Heart right ventricle (tissue), 16 donors: ENCODE measurements at regions not wholly inside any gene's neighbourhood (a gene's known extent, or its start where the extent isn't known, plus 50 kb on each side); places are given as distances from the start of the nearest gene placed in this dataset.

Source experiments
- ATAC-seq, 8 donors: fragments of 200-7000 bp; cut with Tn5 transposase; one replicate each; pipeline ENCODE4 v1.9.1; 2020; ENCODE audit warnings: mild to moderate bottlenecking in 8 of 8, moderate library complexity in 8 of 8, moderate number of reproducible peaks in 1 of 8
- DNase-seq, 2 donors: peaks; one replicate each; pipeline ENCODE4 v3.0.0-alpha.2; 2020
- H3K27ac ChIP-seq, 10 donors: fragments of 200-600 bp; sonication (generic) in 2 of 10; one replicate each; pipeline versions ENCODE4 v1.5.0 to v1.8.0; 2020 to 2022; ENCODE audit warnings: mild to moderate bottlenecking in 3 of 10
- H3K27me3 ChIP-seq, 7 donors: fragments of 200-600 bp; one replicate each; pipeline ENCODE4 v1.8.0; 2021 to 2022; ENCODE audit warnings: mild to moderate bottlenecking in 2 of 7
- H3K36me3 ChIP-seq, 9 donors: fragments of 200-600 bp; sonication (generic) in 1 of 9; one replicate each; pipeline versions ENCODE4 v1.5.0 to v1.8.0; 2020 to 2022; ENCODE audit warnings: mild to moderate bottlenecking in 2 of 9
- H3K4me1 ChIP-seq, 9 donors: fragments of 200-600 bp; sonication (generic) in 1 of 9; one replicate each; pipeline versions ENCODE4 v1.5.0 to v1.8.0; 2020 to 2022; ENCODE audit warnings: mild to moderate bottlenecking in 4 of 9
- H3K4me3 ChIP-seq, 10 donors: fragments of 200-600 bp; sonication (generic) in 2 of 10; one replicate each; pipeline versions ENCODE4 v1.5.0 to v1.8.0; 2020 to 2022; ENCODE audit warnings: mild to moderate bottlenecking in 7 of 10, moderate library complexity in 2 of 10
- H3K9me3 ChIP-seq, 11 donors: fragments of 200-600 bp in 10 of 11; sonication (generic) in 2 of 11; one replicate each; pipeline versions ENCODE4 v1.5.0 to v1.8.0; 2013 to 2022; ENCODE audit warnings: mild to moderate bottlenecking in 2 of 11, control low read depth in 1 of 11, moderate library complexity in 1 of 11
- CTCF ChIP-seq, 9 donors: fragments of 200-600 bp; sonication (generic) in 2 of 9; IDR thresholded peaks; one replicate each; pipeline versions ENCODE4 v1.5.0 to v1.8.0; 2021 to 2022; ENCODE audit warnings: antibody characterized with exemption in 9 of 9, mild to moderate bottlenecking in 5 of 9, moderate library complexity in 1 of 9
- WGBS, 2 donors: extraction: QIAGEN DNeasy Blood & Tissue Kit; methylation state at CpG; one replicate each; pipeline ENCODE4 v1.1.7; 2013; ENCODE audit warnings: inconsistent platforms in 1 of 2; 5-methylcytosine and 5-hydroxymethylcytosine counted together
- intact Hi-C, 10 donors: fragments of 100-400 bp; cut with DNase I; formaldehyde crosslinking; loops; one replicate each; pipeline versions ENCODE4 v1.11.1 to v1.14.2; 2022
- donor health status: Arrhythmogenic right ventricular cardiomyopathy.
- donor health status: ischemic (EF 13 %, LVEDD 7.1; RV severe dilation, severe dysfunction).
- donor health status: healthy with polysubstance abuse.
- donor health status: DM: no; HTN: yes; CAD: no.
- donor health status: DM: no; HTN: no; CAD: no.
- donor health status: ischemic (EF 25% LVEDD 6.9; RV normal size, moderate dysfunction).
- donor health status: ischemic (EF 25% LVEDD 5.7; RV mildly dilated, moderate dysfunction).
- donor health status: healthy.
- donor health status: DM: yes; HTN: yes; CAD: no.
- donor health status: Ischemic cardiomyopathy.
- donor health status: ischemic (EF 35%, LVEDD 5.7; RV mildly dilated, moderate dysfunction).
- donor health status: nonischemic (EF 11% LVEDD 7.7; RV severe dilation, severe dysfunction).
- donor health status: DM: yes; HTN: yes; CAD: no.
- donor health status: PGD.
- donor health status: ischemic (EF 29% LVEDD 5.4; RV normal size, mild dysfunction).
- donor health status: nonischemic (EF 23%, LVEDD 6.1; RV moderate dilation, normal function).

GRCh38 chr6:12480379-12480778, 190.2 kb downstream of the EDN1 start:
- DNase-seq (no peak), ATAC-seq (no peak)
- intact Hi-C loops, result no loop called here
- no peaks in the 10 kb centered on the region for H3K27me3 ChIP-seq
- no peak overlapping the region for H3K27ac ChIP-seq
- peaks cover 0 to 5% (median 0%) of the 10 kb centered on the region in 9 donors for H3K4me1 ChIP-seq
- no peak overlapping the region for H3K4me3 ChIP-seq
- no peak for TF ChIP-seq CTCF (IDR thresholded peaks at IDR 0.05)
- H3K9me3 ChIP-seq, result no peaks in the 10 kb centered on the region
- WGBS, 2 donors, result 85 to 90% methylated on average over 3 of the region's 3 CpGs
- H3K36me3 ChIP-seq, result no peaks in the 10 kb centered on the region

GRCh38 chr6:12481292-12481691, 191.1 kb downstream of the EDN1 start:
- no peak for DNase-seq
- Histone ChIP-seq H3K36me3 (no peaks in the 10 kb centered on the region), H3K4me1 (peaks cover 0 to 5% (median 0%) of the 10 kb centered on the region in 9 donors), H3K27me3 (no peaks in the 10 kb centered on the region), H3K9me3 (no peaks in the 10 kb centered on the region), H3K27ac (no peak overlapping the region), H3K4me3 (no peak overlapping the region)
- no peak for ATAC-seq
- TF ChIP-seq CTCF (IDR thresholded peaks at IDR 0.05), result no peak
- WGBS, 2 donors, result 91 to 93% methylated on average over 2 of the region's 2 CpGs
- intact Hi-C loops, result no loop called here

GRCh38 chr6:12481850-12482249, 191.7 kb downstream of the EDN1 start:
- Histone ChIP-seq H3K27me3 (no peaks in the 10 kb centered on the region), H3K4me3 (no peak overlapping the region), H3K9me3 (peaks cover 0 to 1% (median 0%) of the 10 kb centered on the region in 11 donors), H3K27ac (no peak overlapping the region), H3K4me1 (peaks cover 0 to 5% (median 0%) of the 10 kb centered on the region in 9 donors), H3K36me3 (no peaks in the 10 kb centered on the region)
- intact Hi-C loops, result no loop called here
- TF ChIP-seq CTCF (IDR thresholded peaks at IDR 0.05), result no peak
- DNase-seq (no peak), ATAC-seq (no peak)
- 91 to 92% methylated on average over 2 of the region's 2 CpGs for WGBS, 2 donors

- 89 to 90% methylated on average over 5 of the region's 5 CpGs for WGBS, 2 donors
- Histone ChIP-seq H3K4me3 (no peak overlapping the region), H3K9me3 (peaks cover 0 to 8% (median 0%) of the 10 kb centered on the region in 11 donors), H3K27ac (no peak overlapping the region), H3K36me3 (no peaks in the 10 kb centered on the region), H3K27me3 (no peaks in the 10 kb centered on the region), H3K4me1 (peaks cover 0 to 5% (median 0%) of the 10 kb centered on the region in 9 donors)
- intact Hi-C loops, result no loop called here
- no peak for ATAC-seq
- DNase-seq, result no peak
- TF ChIP-seq CTCF (IDR thresholded peaks at IDR 0.05), result no peak
Observed at GRCh38 chr6:12482386-12483375, 192.5 kb downstream of the EDN1 start.
